Left lung (tissue), 4 donors: ENCODE measurements at regions not wholly inside any gene's neighbourhood (a gene's known extent, or its start where the extent isn't known, plus 50 kb on each side); places are given as distances from the start of the nearest gene placed in this dataset.

Experiments used
- ATAC-seq: fragments of 200-7000 bp; cut with Tn5 transposase; one replicate; pipeline ENCODE4 v1.9.1; 2020; ENCODE audit warnings: moderate library complexity
- DNase-seq, 4 donors: peaks; one replicate each; pipeline ENCODE4 v3.0.0-alpha.2; 2013 to 2020
- H3K27ac ChIP-seq, 2 donors: fragments of 200-600 bp; sonication (generic) in 1 of 2; one replicate each; pipeline versions ENCODE4 v1.5.0 to v1.8.0; 2020 to 2021
- H3K27me3 ChIP-seq, 2 donors: fragments of 200-600 bp; sonication (generic) in 1 of 2; one replicate each; pipeline versions ENCODE4 v1.5.0 to v1.8.0; 2020 to 2021
- H3K36me3 ChIP-seq, 2 donors: fragments of 200-600 bp; sonication (generic) in 1 of 2; one replicate each; pipeline versions ENCODE4 v1.5.0 to v1.8.0; 2020 to 2021
- H3K4me1 ChIP-seq, 2 donors: fragments of 200-600 bp; one replicate each; pipeline ENCODE4 v1.8.0; 2021
- H3K4me3 ChIP-seq, 2 donors: fragments of 200-600 bp; sonication (generic) in 1 of 2; one replicate each; pipeline versions ENCODE4 v1.5.0 to v1.8.0; 2020 to 2021; ENCODE audit warnings: mild to moderate bottlenecking in 1 of 2
- H3K9me3 ChIP-seq, 2 donors: fragments of 200-600 bp; sonication (generic) in 1 of 2; one replicate each; pipeline versions ENCODE4 v1.5.0 to v1.8.0; 2020 to 2021
- intact Hi-C, 2 donors: fragments of 100-400 bp; cut with DNase I; formaldehyde crosslinking; loops; one replicate each; pipeline versions ENCODE4 v1.11.2 to v1.14.2; 2022
- TF ChIP-seq, protein P1 (sequence below), 2 donors: fragments of 200-600 bp; sonication (generic) in 1 of 2; IDR thresholded peaks; one replicate each; pipeline versions ENCODE4 v1.5.0 to v1.8.0; 2021; ENCODE audit warnings: antibody characterized with exemption in 2 of 2
- donor health status: DM: no; HTN: yes; CAD: no.
- donor health status: DM: no; HTN: no; CAD: no.

DNA sequence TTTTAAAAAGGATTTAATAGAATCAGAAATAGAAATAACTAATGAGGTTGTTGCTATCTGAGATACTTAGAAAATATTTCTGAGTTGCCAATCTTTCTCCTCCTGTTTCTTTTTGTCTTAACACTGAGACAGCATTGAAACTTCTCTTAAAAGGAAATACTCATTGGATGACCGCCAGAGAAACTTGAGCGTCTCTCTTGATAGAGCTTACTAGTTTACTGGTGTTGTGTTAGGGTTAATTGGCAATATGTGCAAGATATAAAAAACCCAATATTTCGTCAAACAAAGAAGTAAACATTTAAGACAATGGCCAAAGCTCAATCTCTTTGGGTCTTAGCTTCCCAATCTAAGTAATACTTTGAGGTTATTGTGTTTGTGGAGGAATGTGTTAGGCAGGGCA, 176.4 kb upstream of the CHD1 start:
- intact Hi-C loops, result no loop called here
- Histone ChIP-seq H3K36me3 (no peaks in the 10 kb centered on the region), H3K27ac (no peak overlapping the region), H3K4me1 (no peaks in the 10 kb centered on the region), H3K4me3 (no peak overlapping the region), H3K9me3 (no peaks in the 10 kb centered on the region), H3K27me3 (peaks cover 0 to 2% of the 10 kb centered on the region in 2 donors)
- ATAC-seq (no peak), DNase-seq (peak in 2 of 4 donors; percentile 36 to 47)
- TF ChIP-seq, protein P1, sequence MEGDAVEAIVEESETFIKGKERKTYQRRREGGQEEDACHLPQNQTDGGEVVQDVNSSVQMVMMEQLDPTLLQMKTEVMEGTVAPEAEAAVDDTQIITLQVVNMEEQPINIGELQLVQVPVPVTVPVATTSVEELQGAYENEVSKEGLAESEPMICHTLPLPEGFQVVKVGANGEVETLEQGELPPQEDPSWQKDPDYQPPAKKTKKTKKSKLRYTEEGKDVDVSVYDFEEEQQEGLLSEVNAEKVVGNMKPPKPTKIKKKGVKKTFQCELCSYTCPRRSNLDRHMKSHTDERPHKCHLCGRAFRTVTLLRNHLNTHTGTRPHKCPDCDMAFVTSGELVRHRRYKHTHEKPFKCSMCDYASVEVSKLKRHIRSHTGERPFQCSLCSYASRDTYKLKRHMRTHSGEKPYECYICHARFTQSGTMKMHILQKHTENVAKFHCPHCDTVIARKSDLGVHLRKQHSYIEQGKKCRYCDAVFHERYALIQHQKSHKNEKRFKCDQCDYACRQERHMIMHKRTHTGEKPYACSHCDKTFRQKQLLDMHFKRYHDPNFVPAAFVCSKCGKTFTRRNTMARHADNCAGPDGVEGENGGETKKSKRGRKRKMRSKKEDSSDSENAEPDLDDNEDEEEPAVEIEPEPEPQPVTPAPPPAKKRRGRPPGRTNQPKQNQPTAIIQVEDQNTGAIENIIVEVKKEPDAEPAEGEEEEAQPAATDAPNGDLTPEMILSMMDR (IDR thresholded peaks at IDR 0.05), result no peak

DNA sequence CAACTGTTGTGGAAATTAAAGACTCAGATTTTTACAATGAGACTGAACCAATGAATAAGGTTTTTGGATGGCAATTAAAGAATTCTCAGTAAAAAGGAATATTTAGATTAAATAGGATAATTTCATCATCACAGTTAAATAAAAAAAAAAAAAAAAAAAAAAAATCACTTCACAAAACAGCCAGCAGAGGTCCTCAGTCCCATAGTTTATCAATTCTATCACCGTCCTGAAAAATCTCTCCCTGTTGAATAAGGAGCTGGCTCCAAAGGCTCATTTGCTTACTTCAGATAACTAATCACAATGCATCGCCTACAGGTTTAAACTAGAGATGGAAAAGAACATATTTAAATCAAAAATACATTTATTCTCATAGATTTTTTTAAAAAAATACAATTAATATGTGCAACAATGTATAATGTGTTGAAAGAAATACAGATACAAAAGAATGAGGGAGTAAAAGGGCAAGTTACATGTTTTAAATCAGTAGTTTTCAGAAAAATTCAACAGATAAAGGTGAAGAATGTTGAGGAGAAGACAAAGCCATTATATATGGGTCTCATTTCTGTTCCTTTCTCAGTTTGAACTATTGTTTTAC, 175.8 kb upstream of the CHD1 start:
- Histone ChIP-seq H3K36me3 (no peaks in the 10 kb centered on the region), H3K4me3 (no peak overlapping the region), H3K27ac (no peak overlapping the region), H3K27me3 (peaks cover 0 to 2% of the 10 kb centered on the region in 2 donors), H3K9me3 (no peaks in the 10 kb centered on the region), H3K4me1 (no peaks in the 10 kb centered on the region)
- TF ChIP-seq, protein P1 (IDR thresholded peaks at IDR 0.05), result peak in 1 of 2 donors; percentile 49
- DNase-seq (peak in 2 of 4 donors; percentile 11 to 39), ATAC-seq (peak; percentile 82)
- intact Hi-C loops, result no loop called here

DNA sequence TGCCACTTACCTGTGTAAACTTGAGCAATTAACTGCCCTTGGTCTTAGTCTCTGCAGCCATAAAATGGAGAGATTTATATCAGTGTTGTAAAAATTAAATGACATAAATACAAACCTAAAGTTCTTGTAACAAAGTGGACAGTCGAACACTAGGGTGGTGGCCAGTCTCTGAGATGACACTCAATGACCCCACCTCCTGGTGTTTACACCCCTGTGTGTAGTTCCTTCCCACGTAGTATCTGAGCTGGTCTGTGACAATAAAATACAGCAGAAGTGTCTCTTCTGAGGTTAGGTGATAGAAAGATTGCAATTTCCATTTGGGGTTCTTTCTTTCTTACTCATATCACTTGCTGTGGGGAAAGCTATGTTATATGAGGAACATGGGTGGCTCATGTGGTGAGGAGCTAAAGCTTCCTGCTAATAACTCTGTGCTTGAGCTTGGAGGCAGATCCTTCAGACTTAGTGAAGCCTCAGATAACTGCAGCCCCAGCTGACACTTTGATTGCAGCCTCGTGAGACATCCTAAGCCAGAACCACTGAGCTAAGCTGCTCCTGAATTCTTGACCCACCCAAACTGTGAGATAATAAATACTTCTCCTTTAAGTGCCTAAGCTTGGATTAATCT, 173.4 kb upstream of the CHD1 start:
- no peak for ATAC-seq
- Histone ChIP-seq H3K4me1 (no peaks in the 10 kb centered on the region), H3K4me3 (no peak overlapping the region), H3K27ac (no peak overlapping the region), H3K36me3 (no peaks in the 10 kb centered on the region), H3K9me3 (no peaks in the 10 kb centered on the region), H3K27me3 (peaks cover 0 to 2% of the 10 kb centered on the region in 2 donors)
- intact Hi-C loops, result no loop called here
- TF ChIP-seq, protein P1 (IDR thresholded peaks at IDR 0.05), result no peak
- DNase-seq, result no peak

DNA sequence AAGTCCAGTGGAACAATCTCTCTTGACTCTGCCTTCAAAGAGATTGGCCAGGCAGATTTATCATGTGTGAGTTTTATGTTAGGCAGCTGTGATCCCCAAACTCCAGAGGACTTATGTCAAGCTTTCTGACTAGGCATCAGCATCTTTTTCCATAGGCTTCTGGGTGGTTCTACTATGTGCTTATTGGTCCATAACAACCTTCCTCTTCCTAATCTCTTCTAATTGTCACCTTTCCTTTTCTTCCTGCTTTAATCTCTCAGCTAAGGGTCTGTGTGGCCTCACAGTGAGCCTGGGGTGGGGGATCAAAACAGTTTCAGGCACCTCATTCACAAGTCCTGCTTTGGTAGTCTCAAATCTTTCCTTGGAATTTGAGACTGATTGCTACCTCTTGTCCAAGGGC, 170.9 kb upstream of the CHD1 start:
- intact Hi-C loops, result no loop called here
- TF ChIP-seq, protein P1 (IDR thresholded peaks at IDR 0.05), result no peak
- H3K4me1 ChIP-seq, result no peaks in the 10 kb centered on the region
- DNase-seq, result no peak
- no peaks in the 10 kb centered on the region for H3K36me3 ChIP-seq
- H3K9me3 ChIP-seq, result no peaks in the 10 kb centered on the region
- H3K27me3 ChIP-seq, result peaks cover 0 to 2% of the 10 kb centered on the region in 2 donors
- no peak for ATAC-seq
- no peak overlapping the region for H3K4me3 ChIP-seq
- H3K27ac ChIP-seq, result no peak overlapping the region

DNA sequence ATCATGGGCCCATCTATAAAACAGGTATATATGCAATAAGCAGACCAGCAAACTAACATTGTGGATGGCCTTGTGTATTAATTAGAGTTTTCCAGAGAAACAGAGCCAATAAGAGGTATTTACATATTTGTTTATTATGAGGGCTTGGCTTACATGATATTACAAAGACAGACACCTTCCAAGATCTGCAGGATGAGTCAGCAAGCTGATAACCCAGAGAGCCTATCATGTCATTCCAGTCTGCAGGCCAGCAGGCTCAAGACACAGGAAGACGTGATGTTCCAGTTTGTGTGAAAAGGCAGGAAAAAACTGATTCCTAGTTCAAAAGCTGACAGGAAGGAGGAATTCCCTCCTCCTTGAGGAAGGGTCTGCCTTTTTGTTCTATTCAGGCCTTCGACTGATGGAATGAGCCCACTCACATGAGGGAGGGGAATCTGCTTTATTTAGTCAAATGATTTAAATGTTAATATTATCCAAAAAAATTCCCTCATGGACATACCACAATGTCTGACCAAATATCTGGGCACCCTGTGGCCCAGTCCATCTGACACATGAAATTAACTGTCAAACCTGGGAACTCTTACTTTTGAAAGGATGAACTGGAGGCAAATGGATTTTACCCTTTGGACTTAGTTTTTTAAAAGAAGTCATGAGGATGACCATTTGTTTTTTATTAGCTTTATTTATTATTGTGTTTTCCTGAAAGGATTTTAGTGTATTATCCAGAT, 161.2 kb upstream of the CHD1 start:
- no peak for ATAC-seq
- DNase-seq, result no peak
- Histone ChIP-seq H3K27me3 (no peaks in the 10 kb centered on the region), H3K4me1 (no peaks in the 10 kb centered on the region), H3K4me3 (no peak overlapping the region), H3K9me3 (no peaks in the 10 kb centered on the region), H3K27ac (no peak overlapping the region), H3K36me3 (no peaks in the 10 kb centered on the region)
- intact Hi-C loops, result no loop called here
- TF ChIP-seq, protein P1 (IDR thresholded peaks at IDR 0.05), result no peak
